ENCODE measurements at regions not wholly inside any gene's neighbourhood (a gene's known extent, or its start where the extent isn't known, plus 50 kb on each side); places are given as distances from the start of the nearest gene placed in this dataset.

DNA sequence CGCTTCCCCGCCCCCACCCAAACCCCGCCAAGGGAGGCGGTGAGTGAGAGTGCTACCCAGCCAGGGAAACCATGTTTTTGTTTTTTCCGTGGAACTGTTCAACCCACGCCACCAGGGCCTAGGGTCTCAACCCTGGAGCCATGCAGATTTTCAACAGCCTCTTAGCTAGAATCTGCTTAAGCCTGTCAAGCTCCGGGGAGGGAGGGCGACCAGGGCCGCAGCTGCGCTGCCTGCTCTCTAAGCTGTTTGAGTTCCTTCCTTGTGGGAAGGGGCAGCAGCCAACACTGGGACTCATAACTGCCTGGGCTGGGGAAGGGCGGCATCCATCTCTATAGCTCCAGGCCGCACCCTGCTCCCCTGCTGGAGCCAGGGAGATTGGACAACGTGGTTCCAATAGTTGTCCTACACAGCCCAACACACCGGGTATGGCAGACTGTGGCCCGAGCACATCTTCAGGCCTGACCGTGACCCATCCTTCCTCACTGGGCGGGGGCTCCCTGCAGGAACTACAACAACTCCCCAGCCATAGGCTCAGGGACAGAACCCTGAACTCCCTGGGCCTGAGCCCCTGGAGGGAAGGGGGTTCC lies 1065.7 kb upstream of the MANEA start:
- no peaks in the 10 kb centered on the region for H4K20me1 ChIP-seq (replicated peaks; ENCODE audit: control insufficient read depth, extremely low read depth, insufficient read depth, low read length)
- no peak overlapping the region for H3K9ac ChIP-seq (replicated peaks; ENCODE audit: extremely low read depth, insufficient read depth, low read length)
- no peak overlapping the region for H3K4me3 ChIP-seq (replicated peaks in 1 of 3; ENCODE audit: insufficient read depth in 1 of 3, low read depth in 1 of 3, low read length in 3 of 3)
- no TSS peak for BruUV-seq (replicated peaks)
- H2AFZ ChIP-seq (ENCODE audit: low read depth, low read length): no peak overlapping the region
- H3K4me2 ChIP-seq (ENCODE audit: insufficient read depth, low read length): no peak overlapping the region
- ChIA-PET POLR2A (no interaction called here), CTCF (no interaction called here)
- no peaks in the 10 kb centered on the region for H3K27me3 ChIP-seq (ENCODE audit: control insufficient read depth in 2 of 2, insufficient read depth in 2 of 2, low read length in 2 of 2)
- no peaks in the 10 kb centered on the region for H3K9me3 ChIP-seq (replicated peaks; ENCODE audit: control insufficient read depth, insufficient read depth, low read length)
- no peaks in the 10 kb centered on the region for H3K79me2 ChIP-seq (ENCODE audit: control insufficient read depth, insufficient read depth, low read length)
- FAIRE-seq (no peak), DNase-seq (ENCODE audit: low read depth, low spot score) (no peak)
- no peaks in the 10 kb centered on the region for H3K36me3 ChIP-seq (ENCODE audit: control insufficient read depth in 2 of 2, extremely low read depth in 1 of 2, insufficient read depth in 2 of 2, low read length in 2 of 2)
- no peak overlapping the region for H3K27ac ChIP-seq (ENCODE audit: insufficient read depth, low read depth, low read length)
- dilution Hi-C loops (cut with MboI; ENCODE audit: extremely low pct_ligation_motif_present, low sequenced_read_pairs) (no loop called here), intact Hi-C loops (cut with micrococcal nuclease) (no loop called here)
- H3K4me1 ChIP-seq (ENCODE audit: control insufficient read depth, extremely low read depth, insufficient read depth, low read length): no peaks in the 10 kb centered on the region
- H3K9me1 ChIP-seq (replicated peaks; ENCODE audit: control insufficient read depth, extremely low read depth, insufficient read depth, low read length): no peaks in the 10 kb centered on the region
- no peak for TF ChIP-seq MYC (IDR thresholded peaks at IDR 0.05; ENCODE audit: low read depth, low read length)
- TF ChIP-seq, protein P1, sequence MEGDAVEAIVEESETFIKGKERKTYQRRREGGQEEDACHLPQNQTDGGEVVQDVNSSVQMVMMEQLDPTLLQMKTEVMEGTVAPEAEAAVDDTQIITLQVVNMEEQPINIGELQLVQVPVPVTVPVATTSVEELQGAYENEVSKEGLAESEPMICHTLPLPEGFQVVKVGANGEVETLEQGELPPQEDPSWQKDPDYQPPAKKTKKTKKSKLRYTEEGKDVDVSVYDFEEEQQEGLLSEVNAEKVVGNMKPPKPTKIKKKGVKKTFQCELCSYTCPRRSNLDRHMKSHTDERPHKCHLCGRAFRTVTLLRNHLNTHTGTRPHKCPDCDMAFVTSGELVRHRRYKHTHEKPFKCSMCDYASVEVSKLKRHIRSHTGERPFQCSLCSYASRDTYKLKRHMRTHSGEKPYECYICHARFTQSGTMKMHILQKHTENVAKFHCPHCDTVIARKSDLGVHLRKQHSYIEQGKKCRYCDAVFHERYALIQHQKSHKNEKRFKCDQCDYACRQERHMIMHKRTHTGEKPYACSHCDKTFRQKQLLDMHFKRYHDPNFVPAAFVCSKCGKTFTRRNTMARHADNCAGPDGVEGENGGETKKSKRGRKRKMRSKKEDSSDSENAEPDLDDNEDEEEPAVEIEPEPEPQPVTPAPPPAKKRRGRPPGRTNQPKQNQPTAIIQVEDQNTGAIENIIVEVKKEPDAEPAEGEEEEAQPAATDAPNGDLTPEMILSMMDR (IDR thresholded peaks at IDR 0.05; ENCODE audit: extremely low read depth in 1 of 2, insufficient read depth in 1 of 2, low read depth in 1 of 2, low read length in 2 of 2): no peak

DNA sequence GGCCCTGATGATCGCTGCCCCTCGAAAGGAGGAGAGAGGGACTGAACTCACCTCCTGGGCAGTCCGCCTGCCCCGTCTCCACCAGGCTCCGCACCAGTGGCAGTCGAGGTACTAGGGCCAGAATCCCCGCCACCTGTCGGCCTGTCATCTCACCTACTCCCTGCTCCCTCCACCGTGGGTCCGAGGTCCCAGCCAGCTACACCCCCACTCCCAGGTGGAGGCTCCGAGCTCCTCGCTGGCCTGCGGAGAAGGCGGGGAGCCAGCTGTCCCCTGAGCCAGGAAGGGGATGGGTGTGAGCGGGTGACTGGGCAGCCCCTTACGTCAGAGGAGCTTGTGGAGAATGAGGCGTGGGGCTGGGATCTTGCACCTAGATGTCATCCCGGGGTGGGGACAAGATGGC lies 1066.5 kb upstream of the MANEA start:
- TF ChIP-seq, protein P1 (IDR thresholded peaks at IDR 0.05; ENCODE audit: extremely low read depth in 1 of 2, insufficient read depth in 1 of 2, low read depth in 1 of 2, low read length in 2 of 2): no peak
- TF ChIP-seq POLR2A (IDR thresholded peaks at IDR 0.05; ENCODE audit: low read depth, low read length): no peak
- no peak for TF ChIP-seq JUN (IDR thresholded peaks at IDR 0.05; ENCODE audit: borderline replicate concordance, insufficient read depth, insufficient read length, low read depth)
- TF ChIP-seq, protein P2, sequence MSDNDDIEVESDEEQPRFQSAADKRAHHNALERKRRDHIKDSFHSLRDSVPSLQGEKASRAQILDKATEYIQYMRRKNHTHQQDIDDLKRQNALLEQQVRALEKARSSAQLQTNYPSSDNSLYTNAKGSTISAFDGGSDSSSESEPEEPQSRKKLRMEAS (IDR thresholded peaks at IDR 0.05; ENCODE audit: insufficient read depth, insufficient read length): no peak
- no peak for TF ChIP-seq GATA2 (IDR thresholded peaks at IDR 0.05; ENCODE audit: insufficient read depth, insufficient read length, low read depth, low read length)
- no peak for TF ChIP-seq POLR2AphosphoS5 (IDR thresholded peaks at IDR 0.05; ENCODE audit: insufficient read depth, low read depth, low read length)
- H3K79me2 ChIP-seq (ENCODE audit: control insufficient read depth, insufficient read depth, low read length): no peaks in the 10 kb centered on the region
- no TSS peak for BruUV-seq (replicated peaks)
- H3K27ac ChIP-seq (ENCODE audit: insufficient read depth, low read depth, low read length): no peak overlapping the region
- H3K9me3 ChIP-seq (replicated peaks; ENCODE audit: control insufficient read depth, insufficient read depth, low read length): no peaks in the 10 kb centered on the region
- DNase-seq (ENCODE audit: low read depth, low spot score) (no peak), FAIRE-seq (no peak)
- H3K4me3 ChIP-seq (replicated peaks in 1 of 3; ENCODE audit: insufficient read depth in 1 of 3, low read depth in 1 of 3, low read length in 3 of 3): no peak overlapping the region
- no peak overlapping the region for H3K9ac ChIP-seq (replicated peaks; ENCODE audit: extremely low read depth, insufficient read depth, low read length)
- H2AFZ ChIP-seq (ENCODE audit: low read depth, low read length): no peak overlapping the region
- no peaks in the 10 kb centered on the region for H4K20me1 ChIP-seq (replicated peaks; ENCODE audit: control insufficient read depth, extremely low read depth, insufficient read depth, low read length)
- H3K9me1 ChIP-seq (replicated peaks; ENCODE audit: control insufficient read depth, extremely low read depth, insufficient read depth, low read length): no peaks in the 10 kb centered on the region
- no peaks in the 10 kb centered on the region for H3K27me3 ChIP-seq (ENCODE audit: control insufficient read depth in 2 of 2, insufficient read depth in 2 of 2, low read length in 2 of 2)
- H3K4me2 ChIP-seq (ENCODE audit: insufficient read depth, low read length): no peak overlapping the region
- ChIA-PET POLR2A (no interaction called here), CTCF (no interaction called here)
- dilution Hi-C loops (cut with MboI; ENCODE audit: extremely low pct_ligation_motif_present, low sequenced_read_pairs): no loop called here
- H3K36me3 ChIP-seq (ENCODE audit: control insufficient read depth in 2 of 2, extremely low read depth in 1 of 2, insufficient read depth in 2 of 2, low read length in 2 of 2): no peaks in the 10 kb centered on the region
- intact Hi-C loops (cut with micrococcal nuclease): no loop called here
- no peaks in the 10 kb centered on the region for H3K4me1 ChIP-seq (ENCODE audit: control insufficient read depth, extremely low read depth, insufficient read depth, low read length)
